Smooth muscle cell (in vitro differentiated cells): ENCODE measurements at regions not wholly inside any gene's neighbourhood (a gene's known extent, or its start where the extent isn't known, plus 50 kb on each side); places are given as distances from the start of the nearest gene placed in this dataset.

Experiments used
- DNase-seq: peaks from one replicate; lab custom pipeline; 2025; ENCODE audit not compliant: unreplicated experiment; lab: John Stamatoyannopoulos, UW
- H2AFZ ChIP-seq: fragments of 200-600 bp; sonication (generic); 2 replicates; pipeline ENCODE4 v1.6.0; 2016; ENCODE audit warnings: antibody characterized with exemption, low read depth, mild to moderate bottlenecking
- H3F3A ChIP-seq: fragments of 200-600 bp; sonication (generic); 2 replicates; pipeline ENCODE4 v1.6.0; 2017; ENCODE audit warnings: antibody characterized with exemption, low read depth
- H3K27ac ChIP-seq: fragments of 200-600 bp; sonication (generic); 2 replicates; pipeline ENCODE4 v1.5.1; 2016; ENCODE audit warnings: low read depth, mild to moderate bottlenecking
- H3K27me3 ChIP-seq: fragments of 200-600 bp; sonication (generic); 2 replicates; pipeline ENCODE4 v1.6.1; 2016; ENCODE audit warnings: low read depth, mild to moderate bottlenecking
- H3K36me3 ChIP-seq: fragments of 200-600 bp; sonication (generic); 2 replicates; pipeline ENCODE4 v1.5.1; 2016; ENCODE audit warnings: low read depth
- H3K4me1 ChIP-seq: fragments of 200-600 bp; sonication (generic); 2 replicates; pipeline ENCODE4 v1.5.1; 2016; ENCODE audit warnings: low read depth
- H3K4me2 ChIP-seq: fragments of 200-600 bp; sonication (generic); 2 replicates; pipeline ENCODE4 v1.6.0; 2016; ENCODE audit warnings: mild to moderate bottlenecking
- H3K4me3 ChIP-seq: fragments of 200-600 bp; sonication (generic); 2 replicates; pipeline ENCODE4 v1.5.1; 2016; ENCODE audit warnings: mild to moderate bottlenecking
- H3K79me2 ChIP-seq: fragments of 200-600 bp; sonication (generic); 2 replicates; pipeline ENCODE4 v1.6.0; 2016; ENCODE audit warnings: low read depth, mild to moderate bottlenecking
- H3K9ac ChIP-seq: fragments of 200-600 bp; sonication (generic); 2 replicates; pipeline ENCODE4 v1.6.0; 2016; ENCODE audit warnings: low read depth
- H3K9me3 ChIP-seq: fragments of 200-600 bp; sonication (generic); replicated peaks from 2 replicates; pipeline ENCODE4 v1.5.1; 2016; ENCODE audit warnings: low read depth
- H4K20me1 ChIP-seq: fragments of 200-600 bp; sonication (generic); 2 replicates; pipeline ENCODE4 v1.6.0; 2016; ENCODE audit warnings: low read depth
- CTCF ChIP-seq: fragments of 200-600 bp; sonication (generic); IDR thresholded peaks from 2 replicates; pipeline ENCODE4 v1.5.1; 2017; ENCODE audit warnings: borderline replicate concordance, mild to moderate bottlenecking, antibody characterized with exemption; ENCODE audit not compliant: insufficient read depth, poor library complexity, severe bottlenecking
- WGBS: methylation state at CpG from one replicate; pipeline ENCODE4 v1.1.7; 2016; ENCODE audit warnings: low lambda C conversion rate; 5-methylcytosine and 5-hydroxymethylcytosine counted together

- no peaks in the 10 kb centered on the region for H3K36me3 ChIP-seq
- H3K4me2 ChIP-seq: no peak overlapping the region
- no peaks in the 10 kb centered on the region for H3K27me3 ChIP-seq
- H3K4me3 ChIP-seq: no peak overlapping the region
- no peaks in the 10 kb centered on the region for H3K9me3 ChIP-seq
- H3K79me2 ChIP-seq: no peaks in the 10 kb centered on the region
- TF ChIP-seq CTCF: no peak
- no peak for DNase-seq
- no peaks in the 10 kb centered on the region for H3K4me1 ChIP-seq
- 79% methylated on average over 1 of the region's 1 CpG for WGBS
- no peak overlapping the region for H2AFZ ChIP-seq
- no peak overlapping the region for H3K27ac ChIP-seq
- no peaks in the 10 kb centered on the region for H3F3A ChIP-seq
- H3K9ac ChIP-seq: no peak overlapping the region
- no peaks in the 10 kb centered on the region for H4K20me1 ChIP-seq
Observed at GRCh38 chr15:93206893-93207292, 117.9 kb upstream of the RGMA start.

- Histone ChIP-seq H3K79me2 (no peaks in the 10 kb centered on the region), H3K9me3 (no peaks in the 10 kb centered on the region)
Observed at GRCh38 chr15:93205413-93205812, 116.4 kb upstream of the RGMA start.

GRCh38 chr15:93203036-93203435 is 114.0 kb upstream of the RGMA start:
- Histone ChIP-seq H3F3A (no peaks in the 10 kb centered on the region), H3K36me3 (no peaks in the 10 kb centered on the region), H3K27me3 (no peaks in the 10 kb centered on the region), H3K27ac (no peak overlapping the region), H3K9me3 (peaks cover 2% of the 10 kb centered on the region), H3K9ac (no peak overlapping the region), H3K4me3 (no peak overlapping the region), H3K4me1 (no peaks in the 10 kb centered on the region), H3K4me2 (no peak overlapping the region), H2AFZ (no peak overlapping the region), H4K20me1 (no peaks in the 10 kb centered on the region), H3K79me2 (no peaks in the 10 kb centered on the region)
- 40% methylated on average over 1 of the region's 1 CpG for WGBS
- DNase-seq: no peak
- TF ChIP-seq CTCF: no peak

More at GRCh38 chr15:93205413-93205812, 116.4 kb upstream of the RGMA start:
- Histone ChIP-seq H3K4me2 (no peak overlapping the region), H3K4me1 (no peaks in the 10 kb centered on the region), H3K36me3 (no peaks in the 10 kb centered on the region), H4K20me1 (no peaks in the 10 kb centered on the region), H3K9ac (no peak overlapping the region), H3K27me3 (no peaks in the 10 kb centered on the region), H3K4me3 (no peak overlapping the region), H3F3A (no peaks in the 10 kb centered on the region), H3K27ac (no peak overlapping the region), H2AFZ (no peak overlapping the region)
- no peak for DNase-seq
- WGBS: 90% methylated on average over 8 of the region's 8 CpGs
- TF ChIP-seq CTCF: no peak

- 85% methylated on average over 3 of the region's 3 CpGs for WGBS
- H3K4me1 ChIP-seq: no peaks in the 10 kb centered on the region
- no peaks in the 10 kb centered on the region for H3K36me3 ChIP-seq
Observed at GRCh38 chr15:93202405-93202804, 113.4 kb upstream of the RGMA start.

More at GRCh38 chr15:93202405-93202804, 113.4 kb upstream of the RGMA start:
- no peak overlapping the region for H3K4me3 ChIP-seq
- H4K20me1 ChIP-seq: no peaks in the 10 kb centered on the region
- no peak overlapping the region for H2AFZ ChIP-seq
- no peaks in the 10 kb centered on the region for H3K27me3 ChIP-seq
- H3K9me3 ChIP-seq: peaks cover 8% of the 10 kb centered on the region
- no peak overlapping the region for H3K4me2 ChIP-seq
- no peaks in the 10 kb centered on the region for H3K79me2 ChIP-seq
- TF ChIP-seq CTCF: no peak
- no peak for DNase-seq
- H3F3A ChIP-seq: no peaks in the 10 kb centered on the region
- no peak overlapping the region for H3K27ac ChIP-seq
- H3K9ac ChIP-seq: no peak overlapping the region
